Right lobe of liver (tissue), 4 donors: ENCODE measurements at regions not wholly inside any gene's neighbourhood (a gene's known extent, or its start where the extent isn't known, plus 50 kb on each side); places are given as distances from the start of the nearest gene placed in this dataset.

Source experiments
- POLR2A ChIP-seq: fragments of 450-650 bp; IDR thresholded peaks from one replicate; pipeline ENCODE4 v1.6.1; 2017; ENCODE audit warnings: antibody characterized with exemption, mild to moderate bottlenecking
- TF ChIP-seq, protein P1 (sequence below), 4 donors: fragments of 200-600 bp in 3 of 4; fragments of 450-650 bp in 1 of 4; IDR thresholded peaks; one replicate each; pipeline versions ENCODE4 v1.5.1 to v1.8.0; 2016 to 2022; ENCODE audit warnings: antibody characterized with exemption in 4 of 4, mild to moderate bottlenecking in 2 of 4
- donor health status: DM: no; HTN: no; CAD: no.
- donor health status: DM: no; HTN: no; CAD: no.
- donor health status: DM: no; HTN: yes; CAD: no.

DNA sequence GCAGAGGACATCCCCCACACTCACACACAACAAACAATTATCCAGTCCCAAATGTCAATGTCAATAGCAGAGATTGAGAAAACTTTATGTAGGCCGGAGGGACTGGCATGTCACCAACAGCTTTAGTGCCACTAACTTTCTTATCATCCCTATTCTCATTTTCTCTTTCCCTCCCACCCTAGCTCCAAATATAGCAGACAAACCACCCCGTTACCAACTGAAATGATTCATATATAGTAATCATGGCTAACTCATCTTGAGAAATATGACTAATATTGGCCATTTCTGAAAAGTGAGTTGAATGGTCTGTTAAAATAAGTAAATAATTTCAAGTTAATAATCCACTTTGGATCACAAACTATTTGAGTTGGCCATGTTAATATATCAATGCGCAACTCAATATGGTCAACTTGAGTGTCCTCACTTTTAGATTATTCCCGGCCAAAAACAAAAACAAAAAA lies 242.1 kb upstream of the RND3 start:
- TF ChIP-seq, protein P1, sequence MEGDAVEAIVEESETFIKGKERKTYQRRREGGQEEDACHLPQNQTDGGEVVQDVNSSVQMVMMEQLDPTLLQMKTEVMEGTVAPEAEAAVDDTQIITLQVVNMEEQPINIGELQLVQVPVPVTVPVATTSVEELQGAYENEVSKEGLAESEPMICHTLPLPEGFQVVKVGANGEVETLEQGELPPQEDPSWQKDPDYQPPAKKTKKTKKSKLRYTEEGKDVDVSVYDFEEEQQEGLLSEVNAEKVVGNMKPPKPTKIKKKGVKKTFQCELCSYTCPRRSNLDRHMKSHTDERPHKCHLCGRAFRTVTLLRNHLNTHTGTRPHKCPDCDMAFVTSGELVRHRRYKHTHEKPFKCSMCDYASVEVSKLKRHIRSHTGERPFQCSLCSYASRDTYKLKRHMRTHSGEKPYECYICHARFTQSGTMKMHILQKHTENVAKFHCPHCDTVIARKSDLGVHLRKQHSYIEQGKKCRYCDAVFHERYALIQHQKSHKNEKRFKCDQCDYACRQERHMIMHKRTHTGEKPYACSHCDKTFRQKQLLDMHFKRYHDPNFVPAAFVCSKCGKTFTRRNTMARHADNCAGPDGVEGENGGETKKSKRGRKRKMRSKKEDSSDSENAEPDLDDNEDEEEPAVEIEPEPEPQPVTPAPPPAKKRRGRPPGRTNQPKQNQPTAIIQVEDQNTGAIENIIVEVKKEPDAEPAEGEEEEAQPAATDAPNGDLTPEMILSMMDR (IDR thresholded peaks at IDR 0.05) = no peak
- no peak for TF ChIP-seq POLR2A
